ENCODE measurements at regions not wholly inside any gene's neighbourhood (a gene's known extent, or its start where the extent isn't known, plus 50 kb on each side); places are given as distances from the start of the nearest gene placed in this dataset.

DNA sequence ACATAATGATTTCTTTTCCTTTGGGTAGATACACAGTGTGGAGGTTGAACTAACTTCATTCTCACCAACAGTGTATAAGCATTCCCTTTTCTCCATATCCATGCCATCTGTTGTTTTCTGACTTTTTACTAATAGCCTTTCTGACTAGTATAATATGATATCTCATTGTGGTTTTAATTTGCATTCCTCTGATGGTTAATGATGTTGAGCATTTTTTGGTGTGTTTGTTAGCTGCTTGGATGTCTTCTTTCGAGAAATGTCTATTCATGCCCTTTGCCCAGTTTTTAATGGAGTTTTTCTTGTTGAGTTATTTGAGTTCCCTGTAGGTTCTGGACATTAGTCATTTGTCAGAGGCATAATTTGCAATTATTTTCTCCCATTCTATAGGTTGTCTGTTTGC is 59.8 kb downstream of the MARCHF4 start:
- TF ChIP-seq POLR2AphosphoS5 (IDR thresholded peaks at IDR 0.05; ENCODE audit: low read depth, low read length) (no peak), CTCF (IDR thresholded peaks at IDR 0.05) (no peak), REST (IDR thresholded peaks at IDR 0.05; ENCODE audit: insufficient read depth in 1 of 2, low read depth in 2 of 2, low read length in 1 of 2) (no peak)
